Trophoblast cell (in vitro differentiated cells and primary cell): ENCODE measurements at regions not wholly inside any gene's neighbourhood (a gene's known extent, or its start where the extent isn't known, plus 50 kb on each side); places are given as distances from the start of the nearest gene placed in this dataset.
"Not testable (repeated sequence)": the region's sequence is repeated elsewhere in the genome, so short reads cannot be mapped to it uniquely, and the experiment has no call there.

Experiments used
- DNase-seq, 2 donors: peaks; one replicate each; pipeline ENCODE4 v3.0.0-alpha.2; 2016
- H2AFZ ChIP-seq: 2 replicates; pipeline ENCODE4 v1.6.1; 2013; ENCODE audit warnings: low read length, moderate library complexity, mild to moderate bottlenecking; ENCODE audit not compliant: insufficient read depth, poor library complexity
- H2AK5ac ChIP-seq: 2 replicates; pipeline ENCODE4 v1.6.1; 2013; ENCODE audit warnings: mild to moderate bottlenecking, low read length
- H2BK120ac ChIP-seq: 2 replicates; pipeline ENCODE4 v1.6.1; 2013; ENCODE audit warnings: low read length, mild to moderate bottlenecking, moderate library complexity; ENCODE audit not compliant: insufficient read depth, poor library complexity
- H2BK12ac ChIP-seq: 2 replicates; pipeline ENCODE4 v1.6.1; 2013; ENCODE audit warnings: mild to moderate bottlenecking, low read length, moderate library complexity
- H2BK5ac ChIP-seq: 2 replicates; pipeline ENCODE4 v1.6.1; 2013; ENCODE audit warnings: low read length, low read depth, moderate library complexity, mild to moderate bottlenecking; ENCODE audit not compliant: poor library complexity
- H3K14ac ChIP-seq: 2 replicates; pipeline ENCODE4 v1.6.1; 2013; ENCODE audit warnings: mild to moderate bottlenecking, low read length
- H3K18ac ChIP-seq: 2 replicates; pipeline ENCODE4 v1.6.1; 2013; ENCODE audit warnings: mild to moderate bottlenecking, low read length
- H3K23ac ChIP-seq: 2 replicates; pipeline ENCODE4 v1.6.1; 2013; ENCODE audit warnings: low read length
- H3K27ac ChIP-seq: 2 replicates; pipeline ENCODE4 v1.5.1; 2013; ENCODE audit warnings: low read depth, mild to moderate bottlenecking, inconsistent platforms, low read length, moderate library complexity
- H3K27me3 ChIP-seq: 2 replicates; pipeline ENCODE4 v1.6.1; 2013; ENCODE audit warnings: inconsistent platforms, mild to moderate bottlenecking, low read length, moderate library complexity; ENCODE audit not compliant: insufficient read depth
- H3K36me3 ChIP-seq, 2 experiments: 1 replicate in 1 of 2; 2 replicates in 1 of 2; pipeline ENCODE4 v1.6.1; 2013; ENCODE audit warnings: low read length in 2 of 2, mild to moderate bottlenecking in 2 of 2, moderate library complexity in 1 of 2; ENCODE audit not compliant: insufficient read depth in 2 of 2, control insufficient read depth in 1 of 2
- H3K4ac ChIP-seq: 2 replicates; pipeline ENCODE4 v1.6.1; 2013; ENCODE audit warnings: low read depth, mild to moderate bottlenecking, low read length, moderate library complexity
- H3K4me1 ChIP-seq, 2 experiments: 1 replicate in 1 of 2; 2 replicates in 1 of 2; pipeline ENCODE4 v1.6.1; 2013; ENCODE audit warnings: low read length in 2 of 2, mild to moderate bottlenecking in 2 of 2, moderate library complexity in 1 of 2; ENCODE audit not compliant: insufficient read depth in 2 of 2, control insufficient read depth in 1 of 2
- H3K4me2 ChIP-seq: 2 replicates; pipeline ENCODE4 v1.6.1; 2013; ENCODE audit warnings: inconsistent platforms, mild to moderate bottlenecking, low read length, moderate library complexity
- H3K4me3 ChIP-seq: 2 replicates; pipeline ENCODE4 v1.5.1; 2013; ENCODE audit warnings: mild to moderate bottlenecking, low read depth, low read length, inconsistent platforms
- H3K79me1 ChIP-seq: one replicate; pipeline ENCODE4 v1.6.1; 2013; ENCODE audit warnings: low read length
- H3K79me2 ChIP-seq: 2 replicates; pipeline ENCODE4 v1.6.1; 2013; ENCODE audit warnings: low read length, mild to moderate bottlenecking; ENCODE audit not compliant: control insufficient read depth, insufficient read depth, poor library complexity
- H3K9ac ChIP-seq: 2 replicates; pipeline ENCODE4 v1.6.1; 2013; ENCODE audit warnings: mild to moderate bottlenecking, low read length
- H3K9me3 ChIP-seq: 2 replicates; pipeline ENCODE4 v1.6.1; 2013; ENCODE audit warnings: low read depth, mild to moderate bottlenecking, control low read depth, inconsistent platforms, low read length; ENCODE audit not compliant: insufficient read depth
- H4K12ac ChIP-seq: 2 replicates; pipeline ENCODE4 v1.6.1; 2013; ENCODE audit warnings: low read depth, mild to moderate bottlenecking, low read length, moderate library complexity
- H4K8ac ChIP-seq: 2 replicates; pipeline ENCODE4 v1.6.1; 2013; ENCODE audit warnings: low read depth, mild to moderate bottlenecking, low read length, moderate library complexity
- H4K91ac ChIP-seq: one replicate; pipeline ENCODE4 v1.6.1; 2013; ENCODE audit warnings: low read depth, mild to moderate bottlenecking, low read length, moderate library complexity
- WGBS: extraction: QIAGEN DNeasy Blood & Tissue Kit; methylation state at CpG from one replicate; pipeline ENCODE4 v1.1.7; 2013; ENCODE audit warnings: missing lambda C conversion rate; ENCODE audit not compliant: insufficient read length, insufficient coverage; ENCODE audit errors: extremely low coverage; 5-methylcytosine and 5-hydroxymethylcytosine counted together

- Histone ChIP-seq H3K18ac (no peak overlapping the region), H3K4me1 (no peaks in the 10 kb centered on the region), H3K4ac (no peak overlapping the region), H3K14ac (no peak overlapping the region), H3K9me3 (peaks cover 2% of the 10 kb centered on the region), H2BK5ac (no peak overlapping the region), H2BK120ac (no peak overlapping the region), H4K91ac (no peak overlapping the region), H3K27ac (no peak overlapping the region), H2AK5ac (no peak overlapping the region), H3K79me2 (no peaks in the 10 kb centered on the region), H3K4me2 (no peak overlapping the region), H4K12ac (no peak overlapping the region), H2AFZ (no peak overlapping the region), H3K79me1 (no peaks in the 10 kb centered on the region), H4K8ac (no peak overlapping the region), H3K36me3 (no peaks in the 10 kb centered on the region), H3K27me3 (no peaks in the 10 kb centered on the region), H3K4me3 (no peak overlapping the region), H2BK12ac (no peak overlapping the region), H3K9ac (no peak overlapping the region), H3K23ac (no peak overlapping the region)
- no CpG with 5 or more reads among the region's 5 CpGs for WGBS
- DNase-seq, result no peak
Observed at GRCh38 chr11:96554236-96554820, 164.5 kb downstream of the JRKL start.

- not testable (repeated sequence) for H3K79me2 ChIP-seq, H2BK5ac ChIP-seq, H3K9ac ChIP-seq, H3K14ac ChIP-seq, H3K4me3 ChIP-seq, H4K91ac ChIP-seq, H3K23ac ChIP-seq, DNase-seq, H4K8ac ChIP-seq, H2AFZ ChIP-seq, H3K36me3 ChIP-seq, H2AK5ac ChIP-seq, H3K4me2 ChIP-seq, H3K9me3 ChIP-seq, H4K12ac ChIP-seq, H2BK120ac ChIP-seq, H3K4me1 ChIP-seq, H2BK12ac ChIP-seq, H3K4ac ChIP-seq, H3K27me3 ChIP-seq, H3K18ac ChIP-seq, H3K27ac ChIP-seq, H3K79me1 ChIP-seq
- no CpG with 5 or more reads among the region's 10 CpGs for WGBS
Observed at GRCh38 chr11:96555826-96556225, 166.0 kb downstream of the JRKL start.

- not testable (repeated sequence) for H3K79me1 ChIP-seq, H3K4me1 ChIP-seq, H2BK5ac ChIP-seq, H2BK120ac ChIP-seq, H4K8ac ChIP-seq, H2AK5ac ChIP-seq, H4K12ac ChIP-seq, DNase-seq, H3K23ac ChIP-seq, H3K79me2 ChIP-seq, H3K4me2 ChIP-seq, H3K27ac ChIP-seq, H2AFZ ChIP-seq, H3K4me3 ChIP-seq, H3K4ac ChIP-seq, H3K9me3 ChIP-seq, H2BK12ac ChIP-seq, H4K91ac ChIP-seq, H3K14ac ChIP-seq, H3K18ac ChIP-seq, H3K27me3 ChIP-seq, H3K9ac ChIP-seq, H3K36me3 ChIP-seq
- no CpG with 5 or more reads among the region's 3 CpGs for WGBS
Observed at GRCh38 chr11:96560727-96561126, 170.9 kb downstream of the JRKL start.

- Histone ChIP-seq H3K14ac (no peak overlapping the region), H3K4me3 (no peak overlapping the region), H3K4me2 (no peak overlapping the region), H3K79me1 (no peaks in the 10 kb centered on the region), H3K23ac (no peak overlapping the region), H2AFZ (no peak overlapping the region), H2BK120ac (no peak overlapping the region), H3K27ac (no peak overlapping the region), H4K8ac (no peak overlapping the region), H2BK5ac (no peak overlapping the region), H3K9ac (no peak overlapping the region), H3K27me3 (no peaks in the 10 kb centered on the region), H4K12ac (no peak overlapping the region), H3K9me3 (no peaks in the 10 kb centered on the region), H3K36me3 (no peaks in the 10 kb centered on the region), H3K79me2 (no peaks in the 10 kb centered on the region), H4K91ac (no peak overlapping the region), H2AK5ac (no peak overlapping the region), H3K4me1 (no peaks in the 10 kb centered on the region), H3K18ac (no peak overlapping the region), H2BK12ac (no peak overlapping the region), H3K4ac (no peak overlapping the region)
- no CpG with 5 or more reads among the region's 4 CpGs for WGBS
- DNase-seq, result no peak
Observed at GRCh38 chr11:96567176-96567575, 177.4 kb downstream of the JRKL start.
